Panc1 (cell line): ENCODE measurements at regions not wholly inside any gene's neighbourhood (a gene's known extent, or its start where the extent isn't known, plus 50 kb on each side); places are given as distances from the start of the nearest gene placed in this dataset.
"Not testable (repeated sequence)": the region's sequence is repeated elsewhere in the genome, so short reads cannot be mapped to it uniquely, and the experiment has no call there.

ENCODE experiments used
- ATAC-seq: fragments of 200-7000 bp; cut with Tn5 transposase; 2 replicates; pipeline ENCODE4 v1.9.1; 2020; ENCODE audit warnings: mild to moderate bottlenecking, moderate library complexity
- BruUV-seq: library from RNA; stranded (reverse); fragments of 400-500 nt; replicated peaks from 2 replicates; lab custom pipeline; 2021; lab: Mats Ljungman, UMichigan
- CTCF ChIA-PET: fragments of 300-600 bp; sonication (Branson Sonifier 250); formaldehyde crosslinking; loops from one replicate; lab custom pipeline; 2022; ENCODE audit warnings: antibody characterized with exemption; lab: Charles Lee
- POLR2A ChIA-PET: fragments of 300-600 bp; sonication (Branson Sonifier 250); formaldehyde crosslinking; loops from one replicate; lab custom pipeline; 2022; ENCODE audit warnings: antibody characterized with exemption; lab: Charles Lee
- DNase-seq: peaks from one replicate; pipeline ENCODE4 v3.0.0-alpha.2; 2010; ENCODE audit warnings: low read depth, low spot score
- H3K27ac ChIP-seq: 2 replicates; pipeline ENCODE4 v1.5.1; 2011; ENCODE audit warnings: mild to moderate bottlenecking, low read length, inconsistent platforms
- H3K27me3 ChIP-seq: fragments of 200-500 bp; sonication (Bioruptor generic); 2 replicates; pipeline ENCODE4 v1.6.0; 2014; ENCODE audit warnings: low read length, inconsistent platforms; ENCODE audit not compliant: control insufficient read depth, insufficient read depth
- H3K36me3 ChIP-seq: fragments of 200-500 bp; sonication (Bioruptor generic); 2 replicates; pipeline ENCODE4 v1.5.1; 2014; ENCODE audit warnings: inconsistent platforms, mild to moderate bottlenecking, low read length, moderate library complexity; ENCODE audit not compliant: control insufficient read depth, insufficient read depth
- H3K4me1 ChIP-seq: 2 replicates; pipeline ENCODE4 v1.5.1; 2011; ENCODE audit warnings: inconsistent platforms, mild to moderate bottlenecking, low read length, moderate library complexity; ENCODE audit not compliant: control insufficient read depth, insufficient read depth
- H3K4me3 ChIP-seq, 2 experiments: 2 replicates each; pipeline ENCODE4 v1.5.1; 2011 to 2012; ENCODE audit warnings: low read depth in 2 of 2, low read length in 2 of 2, mild to moderate bottlenecking in 2 of 2, inconsistent platforms in 1 of 2, moderate library complexity in 1 of 2
- H3K9me3 ChIP-seq: fragments of 200-500 bp; sonication (Bioruptor generic); 2 replicates; pipeline ENCODE4 v1.5.1; 2014; ENCODE audit warnings: low read depth, mild to moderate bottlenecking, inconsistent platforms, low read length, moderate library complexity; ENCODE audit not compliant: control insufficient read depth, insufficient read depth
- in situ Hi-C: cut with HindIII; loops from 2 replicates; pipeline ENCODE4 v1.10.0; 2016; ENCODE audit warnings: low sequenced_read_pairs, low pct_unique_long_range_greater_than_20kb
- intact Hi-C: fragments of 100-400 bp; cut with micrococcal nuclease; formaldehyde crosslinking; loops from one replicate; pipeline ENCODE4 v1.10.0; 2022; ENCODE audit not compliant: unreplicated experiment
- TF ChIP-seq, protein P1 (sequence below), 2 experiments: IDR thresholded peaks; 2 replicates each; pipeline ENCODE4 v1.6.1; 2011 to 2012; ENCODE audit warnings: low read depth in 2 of 2, control low read depth in 1 of 2, low read length in 1 of 2, mild to moderate bottlenecking in 1 of 2, moderate library complexity in 1 of 2; ENCODE audit not compliant: insufficient read depth in 1 of 2

GRCh38 chr7:51397608-51398007 is 81.0 kb upstream of the COBL start:
- DNase-seq, ATAC-seq, in situ Hi-C loops, H3K27me3 ChIP-seq, intact Hi-C loops, CTCF ChIA-PET, H3K36me3 ChIP-seq, BruUV-seq, H3K9me3 ChIP-seq, H3K27ac ChIP-seq, H3K4me3 ChIP-seq, POLR2A ChIA-PET, H3K4me1 ChIP-seq: not testable (repeated sequence)
- TF ChIP-seq, protein P1, sequence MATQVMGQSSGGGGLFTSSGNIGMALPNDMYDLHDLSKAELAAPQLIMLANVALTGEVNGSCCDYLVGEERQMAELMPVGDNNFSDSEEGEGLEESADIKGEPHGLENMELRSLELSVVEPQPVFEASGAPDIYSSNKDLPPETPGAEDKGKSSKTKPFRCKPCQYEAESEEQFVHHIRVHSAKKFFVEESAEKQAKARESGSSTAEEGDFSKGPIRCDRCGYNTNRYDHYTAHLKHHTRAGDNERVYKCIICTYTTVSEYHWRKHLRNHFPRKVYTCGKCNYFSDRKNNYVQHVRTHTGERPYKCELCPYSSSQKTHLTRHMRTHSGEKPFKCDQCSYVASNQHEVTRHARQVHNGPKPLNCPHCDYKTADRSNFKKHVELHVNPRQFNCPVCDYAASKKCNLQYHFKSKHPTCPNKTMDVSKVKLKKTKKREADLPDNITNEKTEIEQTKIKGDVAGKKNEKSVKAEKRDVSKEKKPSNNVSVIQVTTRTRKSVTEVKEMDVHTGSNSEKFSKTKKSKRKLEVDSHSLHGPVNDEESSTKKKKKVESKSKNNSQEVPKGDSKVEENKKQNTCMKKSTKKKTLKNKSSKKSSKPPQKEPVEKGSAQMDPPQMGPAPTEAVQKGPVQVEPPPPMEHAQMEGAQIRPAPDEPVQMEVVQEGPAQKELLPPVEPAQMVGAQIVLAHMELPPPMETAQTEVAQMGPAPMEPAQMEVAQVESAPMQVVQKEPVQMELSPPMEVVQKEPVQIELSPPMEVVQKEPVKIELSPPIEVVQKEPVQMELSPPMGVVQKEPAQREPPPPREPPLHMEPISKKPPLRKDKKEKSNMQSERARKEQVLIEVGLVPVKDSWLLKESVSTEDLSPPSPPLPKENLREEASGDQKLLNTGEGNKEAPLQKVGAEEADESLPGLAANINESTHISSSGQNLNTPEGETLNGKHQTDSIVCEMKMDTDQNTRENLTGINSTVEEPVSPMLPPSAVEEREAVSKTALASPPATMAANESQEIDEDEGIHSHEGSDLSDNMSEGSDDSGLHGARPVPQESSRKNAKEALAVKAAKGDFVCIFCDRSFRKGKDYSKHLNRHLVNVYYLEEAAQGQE (IDR thresholded peaks at IDR 0.05; ENCODE audit: insufficient read depth in 1 of 2, low read depth in 2 of 2, low read length in 1 of 2), result peak in 1 of 2 experiments; percentile 70; a peak in 2 of 4 replicates

GRCh38 chr7:51393003-51393402 is 76.4 kb upstream of the COBL start:
- DNase-seq, in situ Hi-C loops, CTCF ChIA-PET: not testable (repeated sequence)

GRCh38 chr7:51389952-51390351 is 73.3 kb upstream of the COBL start:
- ATAC-seq, intact Hi-C loops, POLR2A ChIA-PET, H3K27ac ChIP-seq, BruUV-seq, H3K27me3 ChIP-seq, CTCF ChIA-PET, H3K4me3 ChIP-seq, DNase-seq, H3K4me1 ChIP-seq, in situ Hi-C loops, H3K36me3 ChIP-seq, H3K9me3 ChIP-seq: not testable (repeated sequence)

More at GRCh38 chr7:51393003-51393402, 76.4 kb upstream of the COBL start:
- intact Hi-C loops, H3K27ac ChIP-seq, H3K36me3 ChIP-seq, H3K9me3 ChIP-seq, ATAC-seq, BruUV-seq, H3K4me1 ChIP-seq, POLR2A ChIA-PET, H3K27me3 ChIP-seq, H3K4me3 ChIP-seq: not testable (repeated sequence)

- H3K27ac ChIP-seq, H3K9me3 ChIP-seq, in situ Hi-C loops, H3K4me3 ChIP-seq, BruUV-seq, POLR2A ChIA-PET, H3K36me3 ChIP-seq, H3K27me3 ChIP-seq, H3K4me1 ChIP-seq, DNase-seq, ATAC-seq, CTCF ChIA-PET, intact Hi-C loops: not testable (repeated sequence)
These were observed 72.7 kb upstream of the COBL start for GRCh38 chr7:51389216-51389812.

- H3K4me3 ChIP-seq, intact Hi-C loops, in situ Hi-C loops, POLR2A ChIA-PET, H3K36me3 ChIP-seq, H3K27ac ChIP-seq, DNase-seq, BruUV-seq, H3K27me3 ChIP-seq, H3K4me1 ChIP-seq, CTCF ChIA-PET, ATAC-seq, H3K9me3 ChIP-seq: not testable (repeated sequence)
These were observed 71.6 kb upstream of the COBL start for GRCh38 chr7:51388241-51388640.

GRCh38 chr7:51386806-51387568 is 70.4 kb upstream of the COBL start:
- H3K4me1 ChIP-seq, H3K27me3 ChIP-seq, BruUV-seq, H3K4me3 ChIP-seq, in situ Hi-C loops, DNase-seq, CTCF ChIA-PET, H3K27ac ChIP-seq, POLR2A ChIA-PET, ATAC-seq, H3K9me3 ChIP-seq, H3K36me3 ChIP-seq, intact Hi-C loops: not testable (repeated sequence)
